Breast epithelium (tissue), 3 donors: ENCODE measurements at regions not wholly inside any gene's neighbourhood (a gene's known extent, or its start where the extent isn't known, plus 50 kb on each side); places are given as distances from the start of the nearest gene placed in this dataset.

Experiments
- POLR2A ChIP-seq: fragments of 450-650 bp; IDR thresholded peaks from one replicate; pipeline ENCODE4 v1.6.1; 2016; ENCODE audit warnings: antibody characterized with exemption, mild to moderate bottlenecking, moderate library complexity
- TF ChIP-seq, protein P1 (sequence below), 3 donors: fragments of 450-650 bp; IDR thresholded peaks; one replicate each; pipeline ENCODE4 v1.5.1; 2016 to 2017; ENCODE audit warnings: antibody characterized with exemption in 3 of 3, mild to moderate bottlenecking in 3 of 3, moderate library complexity in 3 of 3

DNA sequence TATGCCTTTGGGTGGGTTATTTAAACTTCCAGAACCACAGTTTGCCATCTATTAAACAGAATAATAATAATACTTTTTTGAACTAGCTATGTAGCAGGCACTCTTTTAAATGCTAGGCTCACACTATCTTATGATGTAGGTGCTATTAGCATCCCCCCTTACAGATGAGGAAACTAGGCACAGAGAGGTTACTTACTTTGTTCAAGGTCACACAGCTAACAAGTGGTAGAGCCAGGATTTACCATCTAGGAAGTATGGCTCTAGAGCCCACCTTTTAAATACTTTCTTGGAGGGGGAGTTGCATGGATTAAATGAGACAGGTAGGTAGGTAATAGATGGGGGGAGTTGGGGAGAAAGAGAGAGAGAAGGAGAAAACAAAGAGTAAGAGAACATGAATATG lies 95.3 kb upstream of the NR3C1 start:
- TF ChIP-seq, protein P1, sequence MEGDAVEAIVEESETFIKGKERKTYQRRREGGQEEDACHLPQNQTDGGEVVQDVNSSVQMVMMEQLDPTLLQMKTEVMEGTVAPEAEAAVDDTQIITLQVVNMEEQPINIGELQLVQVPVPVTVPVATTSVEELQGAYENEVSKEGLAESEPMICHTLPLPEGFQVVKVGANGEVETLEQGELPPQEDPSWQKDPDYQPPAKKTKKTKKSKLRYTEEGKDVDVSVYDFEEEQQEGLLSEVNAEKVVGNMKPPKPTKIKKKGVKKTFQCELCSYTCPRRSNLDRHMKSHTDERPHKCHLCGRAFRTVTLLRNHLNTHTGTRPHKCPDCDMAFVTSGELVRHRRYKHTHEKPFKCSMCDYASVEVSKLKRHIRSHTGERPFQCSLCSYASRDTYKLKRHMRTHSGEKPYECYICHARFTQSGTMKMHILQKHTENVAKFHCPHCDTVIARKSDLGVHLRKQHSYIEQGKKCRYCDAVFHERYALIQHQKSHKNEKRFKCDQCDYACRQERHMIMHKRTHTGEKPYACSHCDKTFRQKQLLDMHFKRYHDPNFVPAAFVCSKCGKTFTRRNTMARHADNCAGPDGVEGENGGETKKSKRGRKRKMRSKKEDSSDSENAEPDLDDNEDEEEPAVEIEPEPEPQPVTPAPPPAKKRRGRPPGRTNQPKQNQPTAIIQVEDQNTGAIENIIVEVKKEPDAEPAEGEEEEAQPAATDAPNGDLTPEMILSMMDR (IDR thresholded peaks at IDR 0.05) = no peak
- no peak for TF ChIP-seq POLR2A
